ENCODE measurements at regions not wholly inside any gene's neighbourhood (a gene's known extent, or its start where the extent isn't known, plus 50 kb on each side); places are given as distances from the start of the nearest gene placed in this dataset.

- TF ChIP-seq CTCF (IDR thresholded peaks at IDR 0.05), result no peak
- TF ChIP-seq POLR2A (IDR thresholded peaks at IDR 0.05), result no peak
These were observed 509.8 kb upstream of the TLE4 start for GRCh38 chr9:79061752-79062616.

All from uterus (tissue), 2 donors.